ENCODE measurements at regions not wholly inside any gene's neighbourhood (a gene's known extent, or its start where the extent isn't known, plus 50 kb on each side); places are given as distances from the start of the nearest gene placed in this dataset.

GRCh38 chr5:99022250-99022649 is 93.4 kb upstream of the CHD1 start:
- H3K4me2 ChIP-seq (ENCODE audit: low read length): no peak overlapping the region
- peaks cover 9% of the 10 kb centered on the region; the same call in 1 of the 2 replicates for H4K20me1 ChIP-seq (ENCODE audit: control insufficient read depth, insufficient read depth, low read depth, low read length)
- H3K79me2 ChIP-seq (ENCODE audit: control insufficient read depth, low read length): no peaks in the 10 kb centered on the region
- H3K4me3 ChIP-seq (ENCODE audit: low read length): no peak overlapping the region
- no peaks in the 10 kb centered on the region for H3K36me3 ChIP-seq (ENCODE audit: control insufficient read depth, low read length)
- H3K9me3 ChIP-seq (ENCODE audit: control insufficient read depth, insufficient read depth, low read length): no peaks in the 10 kb centered on the region
- peaks cover 13% of the 10 kb centered on the region for H3K4me1 ChIP-seq (ENCODE audit: control insufficient read depth, low read length)
- TF ChIP-seq EZH2phosphoT487 (IDR thresholded peaks at IDR 0.05; ENCODE audit: borderline replicate concordance, low read length) (no peak), CTCF (IDR thresholded peaks at IDR 0.05; ENCODE audit: low read depth, low read length, poor library complexity, severe bottlenecking) (no peak)
- H3K27ac ChIP-seq (ENCODE audit: low read depth, low read length): no peak overlapping the region
- H3K9me2 ChIP-seq (replicated peaks; ENCODE audit: control insufficient read depth, low read length): no peaks in the 10 kb centered on the region
- peaks cover 51% of the 10 kb centered on the region for H3K27me3 ChIP-seq (ENCODE audit: control insufficient read depth, low read length)
- peaks cover 4% of the 10 kb centered on the region for H3F3A ChIP-seq (ENCODE audit: control insufficient read depth, insufficient read depth)

- TF ChIP-seq EZH2phosphoT487 (IDR thresholded peaks at IDR 0.05; ENCODE audit: borderline replicate concordance, low read length): no peak
- no peak for TF ChIP-seq CTCF (IDR thresholded peaks at IDR 0.05; ENCODE audit: low read depth, low read length, poor library complexity, severe bottlenecking)
- Histone ChIP-seq H3K36me3 (ENCODE audit: control insufficient read depth, low read length) (no peaks in the 10 kb centered on the region), H4K20me1 (ENCODE audit: control insufficient read depth, insufficient read depth, low read depth, low read length) (no peaks in the 10 kb centered on the region), H3K4me1 (ENCODE audit: control insufficient read depth, low read length) (no peaks in the 10 kb centered on the region), H3K9me3 (ENCODE audit: control insufficient read depth, insufficient read depth, low read length) (no peaks in the 10 kb centered on the region), H3K27ac (ENCODE audit: low read depth, low read length) (no peak overlapping the region), H3K9me2 (replicated peaks; ENCODE audit: control insufficient read depth, low read length) (no peaks in the 10 kb centered on the region), H3F3A (ENCODE audit: control insufficient read depth, insufficient read depth) (no peaks in the 10 kb centered on the region), H3K4me2 (ENCODE audit: low read length) (no peak overlapping the region), H3K79me2 (ENCODE audit: control insufficient read depth, low read length) (no peaks in the 10 kb centered on the region), H3K4me3 (ENCODE audit: low read length) (no peak overlapping the region), H3K27me3 (ENCODE audit: control insufficient read depth, low read length) (peaks cover 42% of the 10 kb centered on the region)
Observed at GRCh38 chr5:99020698-99021048, 91.9 kb upstream of the CHD1 start.

GRCh38 chr5:99019812-99020697 is 91.2 kb upstream of the CHD1 start:
- Histone ChIP-seq H3K36me3 (ENCODE audit: control insufficient read depth, low read length) (no peaks in the 10 kb centered on the region), H4K20me1 (ENCODE audit: control insufficient read depth, insufficient read depth, low read depth, low read length) (no peaks in the 10 kb centered on the region), H3K9me3 (ENCODE audit: control insufficient read depth, insufficient read depth, low read length) (no peaks in the 10 kb centered on the region), H3K4me2 (ENCODE audit: low read length) (no peak overlapping the region), H3K27ac (ENCODE audit: low read depth, low read length) (no peak overlapping the region), H3K9me2 (replicated peaks; ENCODE audit: control insufficient read depth, low read length) (no peaks in the 10 kb centered on the region), H3K4me1 (ENCODE audit: control insufficient read depth, low read length) (no peaks in the 10 kb centered on the region), H3K4me3 (ENCODE audit: low read length) (no peak overlapping the region), H3K27me3 (ENCODE audit: control insufficient read depth, low read length) (peaks cover 37% of the 10 kb centered on the region), H3F3A (ENCODE audit: control insufficient read depth, insufficient read depth) (no peaks in the 10 kb centered on the region), H3K79me2 (ENCODE audit: control insufficient read depth, low read length) (no peaks in the 10 kb centered on the region)
- TF ChIP-seq EZH2phosphoT487 (IDR thresholded peaks at IDR 0.05; ENCODE audit: borderline replicate concordance, low read length): no peak
- TF ChIP-seq CTCF (IDR thresholded peaks at IDR 0.05; ENCODE audit: low read depth, low read length, poor library complexity, severe bottlenecking): no peak
